GM23338 (cell line): ENCODE measurements at regions not wholly inside any gene's neighbourhood (a gene's known extent, or its start where the extent isn't known, plus 50 kb on each side); places are given as distances from the start of the nearest gene placed in this dataset.

Experiments used
- ATAC-seq: fragments of 200-7000 bp; cut with Tn5 transposase; 3 replicates; pipeline ENCODE4 v1.9.1; 2020
- DNase-seq: peaks from one replicate; pipeline ENCODE4 v3.0.0-alpha.2; 2015; ENCODE audit warnings: low spot score
- H2AFZ ChIP-seq: fragments of 200-600 bp; sonication (generic); 2 replicates; pipeline ENCODE4 v1.8.0; 2016; ENCODE audit warnings: antibody characterized with exemption, mild to moderate bottlenecking, moderate library complexity
- H3F3A ChIP-seq: fragments of 200-600 bp; sonication (generic); replicated peaks from 2 replicates; pipeline ENCODE4 v1.8.0; 2017; ENCODE audit warnings: antibody characterized with exemption, mixed run types, low read depth
- H3K27ac ChIP-seq: fragments of 200-600 bp; sonication (generic); 2 replicates; pipeline ENCODE4 v1.6.1; 2016; ENCODE audit warnings: low read depth
- H3K27me3 ChIP-seq: fragments of 200-600 bp; sonication (generic); 2 replicates; pipeline ENCODE4 v1.8.0; 2016; ENCODE audit warnings: mild to moderate bottlenecking, mixed run types, moderate library complexity; ENCODE audit not compliant: insufficient read depth
- H3K36me3 ChIP-seq: fragments of 200-600 bp; sonication (generic); 2 replicates; pipeline ENCODE4 v1.8.0; 2016; ENCODE audit warnings: mild to moderate bottlenecking; ENCODE audit not compliant: insufficient read depth
- H3K4me1 ChIP-seq: fragments of 200-600 bp; sonication (generic); 2 replicates; pipeline ENCODE4 v1.8.0; 2016; ENCODE audit warnings: mild to moderate bottlenecking, moderate library complexity; ENCODE audit not compliant: insufficient read depth
- H3K4me2 ChIP-seq: fragments of 200-600 bp; sonication (generic); 2 replicates; pipeline ENCODE4 v1.7.1; 2017; ENCODE audit warnings: mixed run types
- H3K4me3 ChIP-seq: fragments of 200-600 bp; sonication (generic); 2 replicates; pipeline ENCODE4 v1.6.1; 2016; ENCODE audit warnings: mixed run types
- H3K79me2 ChIP-seq: fragments of 200-600 bp; sonication (generic); replicated peaks from 2 replicates; pipeline ENCODE4 v1.8.0; 2017; ENCODE audit warnings: mild to moderate bottlenecking; ENCODE audit not compliant: insufficient read depth
- H3K9me2 ChIP-seq: fragments of 200-600 bp; sonication (generic); 2 replicates; pipeline ENCODE4 v1.8.0; 2017; ENCODE audit not compliant: insufficient read depth
- H4K20me1 ChIP-seq: fragments of 200-600 bp; sonication (generic); replicated peaks from 2 replicates; pipeline ENCODE4 v1.8.0; 2017; ENCODE audit warnings: mild to moderate bottlenecking; ENCODE audit not compliant: insufficient read depth
- H3K27ac Mint-ChIP-seq: 2 replicates; pipeline ENCODE4 v1.8.0; 2020; ENCODE audit warnings: inconsistent platforms, mild to moderate bottlenecking, moderate library complexity, mixed read lengths
- H3K27me3 Mint-ChIP-seq: 3 replicates; pipeline ENCODE4 v1.8.0; 2022; ENCODE audit warnings: low read depth, mild to moderate bottlenecking, moderate library complexity, mixed read lengths, inconsistent platforms; ENCODE audit not compliant: insufficient read depth, poor library complexity
- H3K36me3 Mint-ChIP-seq: 3 replicates; pipeline ENCODE4 v1.8.0; 2021; ENCODE audit warnings: low read depth, mild to moderate bottlenecking, inconsistent platforms, moderate library complexity, mixed read lengths
- H3K4me1 Mint-ChIP-seq: 3 replicates; pipeline ENCODE4 v1.8.0; 2020; ENCODE audit warnings: mild to moderate bottlenecking, inconsistent platforms, mixed read lengths
- H3K4me3 Mint-ChIP-seq: 3 replicates; pipeline ENCODE4 v1.8.0; 2021; ENCODE audit warnings: moderate library complexity, mild to moderate bottlenecking, inconsistent platforms, mixed read lengths
- H3K9me3 Mint-ChIP-seq: 3 replicates; pipeline ENCODE4 v1.8.0; 2020; ENCODE audit warnings: moderate library complexity, mild to moderate bottlenecking, inconsistent platforms, mixed read lengths
- CTCF ChIP-seq, 2 experiments: fragments of 200-600 bp in 1 of 2; sonication (generic) in 1 of 2; conservative IDR thresholded peaks; 2 replicates each; pipeline versions ENCODE4 v1.5.1 to v1.6.1; 2016 to 2017; ENCODE audit warnings: antibody characterized with exemption in 2 of 2, low read depth in 2 of 2, mild to moderate bottlenecking in 2 of 2, moderate library complexity in 1 of 2
- ETS1 ChIP-seq: IDR thresholded peaks from 2 replicates; pipeline ENCODE4 v1.6.1; 2016; ENCODE audit warnings: antibody characterized with exemption
- EZH2phosphoT487 ChIP-seq: fragments of 200-600 bp; sonication (generic); IDR thresholded peaks from one replicate; pipeline ENCODE4 v1.8.1; 2018; ENCODE audit warnings: antibody characterized with exemption; ENCODE audit not compliant: unreplicated experiment
- JUNB ChIP-seq: IDR thresholded peaks from one replicate; pipeline ENCODE4 v1.6.1; 2016; ENCODE audit warnings: antibody characterized with exemption; ENCODE audit not compliant: unreplicated experiment
- POLR2AphosphoS5 ChIP-seq: IDR thresholded peaks from 2 replicates; pipeline ENCODE4 v1.6.1; 2016; ENCODE audit warnings: antibody characterized with exemption, low read depth
- STAT1 ChIP-seq: IDR thresholded peaks from one replicate; pipeline ENCODE4 v1.6.1; 2016; ENCODE audit warnings: antibody characterized with exemption; ENCODE audit not compliant: unreplicated experiment
- ZNF114 ChIP-seq: fragments of 250-450 bp; sonication (Bioruptor Pico); IDR thresholded peaks from 2 replicates; pipeline ENCODE4 v1.5.0; 2020; ENCODE audit warnings: mild to moderate bottlenecking, moderate library complexity
- ZNF462 ChIP-seq: fragments of 250-450 bp; sonication (Bioruptor Pico); IDR thresholded peaks from 2 replicates; pipeline ENCODE4 v1.5.0; 2020; ENCODE audit warnings: mild to moderate bottlenecking, moderate library complexity

GRCh38 chr5:159488516-159488915 is 158.2 kb upstream of the IL12B start:
- Histone ChIP-seq H3F3A (no peaks in the 10 kb centered on the region), H3K27me3 (no peaks in the 10 kb centered on the region), H3K4me2 (no peak overlapping the region), H4K20me1 (no peaks in the 10 kb centered on the region), H3K9me2 (0 out of 2 replicates have a peak, but pooled peaks cover 6% of the 10 kb centered on the region), H2AFZ (no peak overlapping the region), H3K36me3 (no peaks in the 10 kb centered on the region), H3K27ac (no peak overlapping the region), H3K4me3 (no peak overlapping the region), H3K4me1 (no peaks in the 10 kb centered on the region), H3K79me2 (no peaks in the 10 kb centered on the region)
- Mint-ChIP-seq H3K36me3 (no peaks in the 10 kb centered on the region), H3K27me3 (peaks cover 2% of the 10 kb centered on the region), H3K4me3 (no peak overlapping the region), H3K27ac (no peak overlapping the region), H3K9me3 (no peaks in the 10 kb centered on the region), H3K4me1 (no peaks in the 10 kb centered on the region)
- DNase-seq, result no peak
- TF ChIP-seq ZNF114 (no peak), ZNF462 (CRISPR knock-in tag) (no peak), ETS1 (no peak), JUNB (no peak), CTCF (conservative IDR thresholded peaks at IDR 0.05; ENCODE audit: low read depth in 2 of 2) (no peak), EZH2phosphoT487 (no peak), STAT1 (no peak), POLR2AphosphoS5 (no peak)
- no peak for ATAC-seq
